Fibroblast of peridontal ligament (primary cell): ENCODE measurements at regions not wholly inside any gene's neighbourhood (a gene's known extent, or its start where the extent isn't known, plus 50 kb on each side); places are given as distances from the start of the nearest gene placed in this dataset.

ENCODE experiments used
- DNase-seq: peaks from one replicate; pipeline ENCODE4 v3.0.0-alpha.2; 2010; ENCODE audit errors: extremely low read depth

- peak; percentile 11 for DNase-seq
These were observed 58.5 kb upstream of the CLINT1 start for GRCh38 chr5:157917491-157917890.

- DNase-seq = peak; percentile 50
These were observed 56.7 kb upstream of the CLINT1 start for GRCh38 chr5:157915638-157916037.

- DNase-seq = no peak
These were observed 55.3 kb upstream of the CLINT1 start for GRCh38 chr5:157914151-157914788.

DNA sequence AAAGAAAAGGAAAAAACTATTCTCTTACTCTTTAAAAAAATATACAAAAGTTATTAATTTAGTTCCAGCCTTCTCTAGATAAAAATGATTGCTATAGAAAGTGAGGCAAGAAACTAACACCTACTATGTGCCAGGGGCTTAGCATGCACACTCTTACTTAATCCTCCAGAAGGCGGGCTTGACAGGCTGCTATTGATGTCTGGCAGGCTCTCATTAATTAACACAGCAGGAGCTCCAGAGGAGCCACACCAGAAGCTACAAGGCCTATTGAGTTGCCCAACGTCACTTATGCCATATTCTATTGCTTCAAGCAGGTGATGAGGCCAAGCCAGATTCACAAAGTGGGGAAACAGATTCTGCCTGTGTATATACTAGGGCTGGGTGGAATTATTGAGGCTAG is 54.6 kb upstream of the CLINT1 start:
- no peak for DNase-seq

- no peak for DNase-seq
These were observed 53.8 kb upstream of the CLINT1 start for GRCh38 chr5:157912621-157913325.

DNA sequence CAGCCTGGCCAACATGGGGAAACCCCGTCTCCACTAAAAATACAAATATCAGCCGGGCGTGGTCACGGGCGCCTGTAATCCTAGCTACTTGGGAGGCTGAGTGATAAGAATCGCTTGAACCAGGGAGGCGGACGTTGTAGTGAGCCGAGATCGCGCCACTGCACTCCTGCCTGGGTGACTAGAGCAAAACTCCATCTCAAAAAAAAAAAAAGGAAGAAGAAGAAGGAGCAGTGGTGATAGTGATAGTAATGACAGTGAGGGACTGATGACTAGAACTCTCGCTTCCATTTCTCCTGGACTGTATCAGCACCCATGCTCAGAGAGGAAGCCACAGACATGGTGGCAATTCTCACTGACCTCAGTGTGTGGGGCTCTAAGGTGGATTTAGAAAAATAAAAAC is 52.6 kb upstream of the CLINT1 start:
- no peak for DNase-seq
